Body of pancreas (tissue), 4 donors: ENCODE measurements at regions not wholly inside any gene's neighbourhood (a gene's known extent, or its start where the extent isn't known, plus 50 kb on each side); places are given as distances from the start of the nearest gene placed in this dataset.

Source experiments
- ATAC-seq: fragments of 150-250 bp; one replicate; pipeline ENCODE4 v1.9.1; 2016
- DNase-seq, 4 donors: peaks; one replicate each; pipeline ENCODE4 v3.0.0-alpha.2; 2019
- H3K27ac ChIP-seq, 4 donors: fragments of 200-600 bp; sonication (generic); 1 replicate in 3 of 4; 2 replicates in 1 of 4; pipeline versions ENCODE4 v1.5.1 to v1.6.1; 2016 to 2019; ENCODE audit warnings: mild to moderate bottlenecking in 1 of 4, mixed read lengths in 1 of 4, moderate library complexity in 1 of 4
- H3K27me3 ChIP-seq, 2 donors: fragments of 200-600 bp; sonication (generic); one replicate each; pipeline ENCODE4 v1.6.0; 2016; ENCODE audit warnings: mild to moderate bottlenecking in 1 of 2
- H3K36me3 ChIP-seq, 2 donors: fragments of 200-600 bp; sonication (generic); replicated peaks in 1 of 2; 2 replicates each; pipeline ENCODE4 v1.5.1; 2016; ENCODE audit warnings: low read depth in 2 of 2; ENCODE audit not compliant: insufficient read depth in 1 of 2
- H3K4me1 ChIP-seq: fragments of 200-600 bp; sonication (generic); one replicate; pipeline ENCODE4 v1.6.0; 2016
- H3K4me3 ChIP-seq, 2 donors: fragments of 200-600 bp; sonication (generic); 1 replicate in 1 of 2; 2 replicates in 1 of 2; pipeline ENCODE4 v1.5.1; 2016 to 2019
- H3K9me3 ChIP-seq, 3 donors: fragments of 200-600 bp; sonication (generic); 1 replicate in 2 of 3; 2 replicates in 1 of 3; pipeline ENCODE4 v1.5.1; 2016
- CTCF ChIP-seq, 7 experiments: fragments of 450-650 bp in 4 of 7; fragments of 200-600 bp in 3 of 7; sonication (generic) in 3 of 7; IDR thresholded peaks; one replicate each; pipeline ENCODE4 v1.5.1; 2016 to 2019; ENCODE audit warnings: antibody characterized with exemption in 7 of 7
- POLR2A ChIP-seq, 3 donors: fragments of 450-650 bp; IDR thresholded peaks; one replicate each; pipeline ENCODE4 v1.6.1; 2016; ENCODE audit warnings: antibody characterized with exemption in 3 of 3, mild to moderate bottlenecking in 2 of 3
- WGBS, 2 donors: methylation state at CpG; one replicate each; pipeline ENCODE4 v1.1.5; 2017; 5-methylcytosine and 5-hydroxymethylcytosine counted together
- intact Hi-C: fragments of 100-400 bp; cut with DNase I; formaldehyde crosslinking; loops from one replicate; pipeline ENCODE4 v1.15.1; 2023

- ATAC-seq (no peak), DNase-seq (no peak)
- H3K36me3 ChIP-seq, result no peaks in the 10 kb centered on the region
- H3K27me3 ChIP-seq, result no peaks in the 10 kb centered on the region
- H3K9me3 ChIP-seq, result no peaks in the 10 kb centered on the region
- no peak overlapping the region for H3K4me3 ChIP-seq
- intact Hi-C loops, result no loop called here
- no peaks in the 10 kb centered on the region for H3K4me1 ChIP-seq
- 54 to 58% methylated on average over 8 to 10 of the region's 10 CpGs for WGBS, 2 donors
- H3K27ac ChIP-seq, result no peak overlapping the region
- TF ChIP-seq POLR2A (IDR thresholded peaks at IDR 0.05) (no peak), CTCF (IDR thresholded peaks at IDR 0.05) (no peak)
Measured at GRCh38 chr15:77795446-77795845, 162.7 kb upstream of the LINGO1 start.

- intact Hi-C loops, result no loop called here
- DNase-seq (no peak), ATAC-seq (no peak)
- Histone ChIP-seq H3K4me3 (no peak overlapping the region), H3K4me1 (no peaks in the 10 kb centered on the region), H3K36me3 (no peaks in the 10 kb centered on the region), H3K27ac (no peak overlapping the region), H3K27me3 (no peaks in the 10 kb centered on the region), H3K9me3 (no peaks in the 10 kb centered on the region)
- WGBS, 2 donors, result 91% methylated on average over 9 of the region's 9 CpGs
- TF ChIP-seq POLR2A (IDR thresholded peaks at IDR 0.05), result no peak
- no peak for TF ChIP-seq CTCF (IDR thresholded peaks at IDR 0.05)
Measured at GRCh38 chr15:77791941-77792340, 159.2 kb upstream of the LINGO1 start.

- no peaks in the 10 kb centered on the region for H3K4me1 ChIP-seq
- intact Hi-C loops, result no loop called here
- no peaks in the 10 kb centered on the region for H3K27me3 ChIP-seq
- no peak for DNase-seq
- no peak overlapping the region for H3K27ac ChIP-seq
- no peak for ATAC-seq
- TF ChIP-seq POLR2A (IDR thresholded peaks at IDR 0.05), result no peak
- TF ChIP-seq CTCF (IDR thresholded peaks at IDR 0.05), result no peak
- H3K9me3 ChIP-seq, result no peaks in the 10 kb centered on the region
- no peak overlapping the region for H3K4me3 ChIP-seq
- H3K36me3 ChIP-seq, result no peaks in the 10 kb centered on the region
- WGBS, 2 donors, result 45 to 100% methylated on average over 1 to 3 of the region's 3 CpGs
Measured at GRCh38 chr15:77790481-77790880, 157.8 kb upstream of the LINGO1 start.

- H3K27ac ChIP-seq, result no peak overlapping the region
- H3K4me3 ChIP-seq, result no peak overlapping the region
- no peaks in the 10 kb centered on the region for H3K4me1 ChIP-seq
- DNase-seq (no peak), ATAC-seq (no peak)
- H3K27me3 ChIP-seq, result no peaks in the 10 kb centered on the region
- TF ChIP-seq POLR2A (IDR thresholded peaks at IDR 0.05) (no peak), CTCF (IDR thresholded peaks at IDR 0.05) (no peak)
- no peaks in the 10 kb centered on the region for H3K9me3 ChIP-seq
- intact Hi-C loops, result no loop called here
- no peaks in the 10 kb centered on the region for H3K36me3 ChIP-seq
- WGBS, 2 donors, result 74 to 92% methylated on average over 8 to 12 of the region's 12 CpGs
Measured at GRCh38 chr15:77786956-77787355, 154.2 kb upstream of the LINGO1 start.

- DNase-seq (no peak), ATAC-seq (no peak)
- TF ChIP-seq CTCF (IDR thresholded peaks at IDR 0.05) (no peak), POLR2A (IDR thresholded peaks at IDR 0.05) (no peak)
- no peaks in the 10 kb centered on the region for H3K9me3 ChIP-seq
- no peaks in the 10 kb centered on the region for H3K36me3 ChIP-seq
- H3K4me3 ChIP-seq, result no peak overlapping the region
- 38 to 52% methylated on average over 4 to 11 of the region's 11 CpGs for WGBS, 2 donors
- intact Hi-C loops, result no loop called here
- H3K4me1 ChIP-seq, result no peaks in the 10 kb centered on the region
- H3K27ac ChIP-seq, result no peak overlapping the region
- no peaks in the 10 kb centered on the region for H3K27me3 ChIP-seq
Measured at GRCh38 chr15:77786181-77786890, 153.6 kb upstream of the LINGO1 start.
